Activated T-cell treated with anti-CD3 and anti-CD28 coated beads, Interleukin-2, amount 50 U/mL, for 48 hours (primary cell): ENCODE measurements at regions not wholly inside any gene's neighbourhood (a gene's known extent, or its start where the extent isn't known, plus 50 kb on each side); places are given as distances from the start of the nearest gene placed in this dataset.
A peak's percentile ranks its signal among the peaks of the same experiment; 100 is the strongest.
"Not testable (repeated sequence)": the region's sequence is repeated elsewhere in the genome, so short reads cannot be mapped to it uniquely, and the experiment has no call there.

Source experiments
- DNase-seq, 2 experiments: peaks; one replicate each; pipeline ENCODE4 v3.0.0-alpha.2; 2020

GRCh38 chrX:69431420-69431819 lies 72.7 kb upstream of the NALF2 start:
- no peak for DNase-seq

GRCh38 chrX:69430785-69431184 lies 73.3 kb upstream of the NALF2 start:
- no peak for DNase-seq

GRCh38 chrX:69429339-69430015 lies 74.6 kb upstream of the NALF2 start:
- DNase-seq = no peak

- no peak for DNase-seq
These were observed 75.9 kb upstream of the NALF2 start for GRCh38 chrX:69428216-69428615.

GRCh38 chrX:69424910-69425309 lies 79.2 kb upstream of the NALF2 start:
- DNase-seq = no peak

- DNase-seq = no peak
These were observed 80.0 kb upstream of the NALF2 start for GRCh38 chrX:69424161-69424560.

- not testable (repeated sequence) for DNase-seq
These were observed 81.9 kb upstream of the NALF2 start for GRCh38 chrX:69422208-69422607.

- DNase-seq = no peak
These were observed 88.4 kb upstream of the NALF2 start for GRCh38 chrX:69415698-69416097.

GRCh38 chrX:69412661-69413060 lies 91.5 kb upstream of the NALF2 start:
- no peak for DNase-seq

- no peak for DNase-seq
These were observed 105.2 kb upstream of the NALF2 start for GRCh38 chrX:69398881-69399280.

- DNase-seq = no peak
These were observed 107.2 kb upstream of the NALF2 start for GRCh38 chrX:69396916-69397315.

GRCh38 chrX:69395306-69395705 lies 108.8 kb upstream of the NALF2 start:
- no peak for DNase-seq

GRCh38 chrX:69389101-69389501 lies 115.0 kb upstream of the NALF2 start:
- no peak for DNase-seq

GRCh38 chrX:69388526-69388925 lies 115.6 kb upstream of the NALF2 start:
- DNase-seq = no peak

GRCh38 chrX:69387567-69388487 lies 116.3 kb upstream of the NALF2 start:
- peak; percentile 56 to 62 for DNase-seq

GRCh38 chrX:69386681-69387080 lies 117.4 kb upstream of the NALF2 start:
- no peak for DNase-seq

GRCh38 chrX:69379412-69379811 lies 124.7 kb upstream of the NALF2 start:
- no peak for DNase-seq

GRCh38 chrX:69374569-69374968 lies 129.6 kb upstream of the NALF2 start:
- no peak for DNase-seq

GRCh38 chrX:69372435-69372834 lies 131.7 kb upstream of the NALF2 start:
- no peak for DNase-seq

GRCh38 chrX:69371159-69371558 lies 133.0 kb upstream of the NALF2 start:
- no peak for DNase-seq

- DNase-seq = no peak
These were observed 134.1 kb upstream of the NALF2 start for GRCh38 chrX:69369999-69370398.

- no peak for DNase-seq
These were observed 137.9 kb upstream of the NALF2 start for GRCh38 chrX:69366183-69366582.

- DNase-seq = no peak
These were observed 138.4 kb upstream of the NALF2 start for GRCh38 chrX:69365755-69366154.

GRCh38 chrX:69365349-69365748 lies 138.8 kb upstream of the NALF2 start:
- DNase-seq = no peak
